ENCODE measurements at regions not wholly inside any gene's neighbourhood (a gene's known extent, or its start where the extent isn't known, plus 50 kb on each side); places are given as distances from the start of the nearest gene placed in this dataset.

DNA sequence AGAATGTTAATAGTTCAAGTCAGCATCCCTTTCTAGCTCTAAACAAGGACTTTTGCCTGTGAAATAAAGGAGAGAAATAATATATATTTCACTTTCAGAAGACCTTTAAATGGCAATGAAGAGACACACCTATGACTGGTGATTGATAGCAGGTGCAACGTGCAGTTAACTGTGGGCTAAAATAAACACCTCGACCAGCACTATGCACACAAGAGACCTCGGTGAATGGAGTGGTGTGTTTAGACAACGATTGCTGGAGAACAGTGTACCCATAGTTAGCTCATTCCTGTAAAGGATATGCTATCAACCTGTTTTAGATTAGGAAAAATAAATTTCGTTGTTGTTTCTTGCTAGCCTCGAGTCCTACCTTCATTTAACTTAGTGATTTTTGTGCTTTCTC is 143.4 kb downstream of the NR4A2 start:
- TF ChIP-seq, protein P1, sequence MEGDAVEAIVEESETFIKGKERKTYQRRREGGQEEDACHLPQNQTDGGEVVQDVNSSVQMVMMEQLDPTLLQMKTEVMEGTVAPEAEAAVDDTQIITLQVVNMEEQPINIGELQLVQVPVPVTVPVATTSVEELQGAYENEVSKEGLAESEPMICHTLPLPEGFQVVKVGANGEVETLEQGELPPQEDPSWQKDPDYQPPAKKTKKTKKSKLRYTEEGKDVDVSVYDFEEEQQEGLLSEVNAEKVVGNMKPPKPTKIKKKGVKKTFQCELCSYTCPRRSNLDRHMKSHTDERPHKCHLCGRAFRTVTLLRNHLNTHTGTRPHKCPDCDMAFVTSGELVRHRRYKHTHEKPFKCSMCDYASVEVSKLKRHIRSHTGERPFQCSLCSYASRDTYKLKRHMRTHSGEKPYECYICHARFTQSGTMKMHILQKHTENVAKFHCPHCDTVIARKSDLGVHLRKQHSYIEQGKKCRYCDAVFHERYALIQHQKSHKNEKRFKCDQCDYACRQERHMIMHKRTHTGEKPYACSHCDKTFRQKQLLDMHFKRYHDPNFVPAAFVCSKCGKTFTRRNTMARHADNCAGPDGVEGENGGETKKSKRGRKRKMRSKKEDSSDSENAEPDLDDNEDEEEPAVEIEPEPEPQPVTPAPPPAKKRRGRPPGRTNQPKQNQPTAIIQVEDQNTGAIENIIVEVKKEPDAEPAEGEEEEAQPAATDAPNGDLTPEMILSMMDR (conservative IDR thresholded peaks at IDR 0.05; ENCODE audit: low read length) = no peak
- no peak for TF ChIP-seq EZH2phosphoT487 (IDR thresholded peaks at IDR 0.05; ENCODE audit: borderline replicate concordance, low read depth, low read length)
